Erythroblast (primary cell): ENCODE measurements at regions not wholly inside any gene's neighbourhood (a gene's known extent, or its start where the extent isn't known, plus 50 kb on each side); places are given as distances from the start of the nearest gene placed in this dataset.
A peak's percentile ranks its signal among the peaks of the same experiment; 100 is the strongest.

Experiments used
- DNase-seq, 2 experiments: peaks; one replicate each; lab custom pipeline; 2025; lab: John Stamatoyannopoulos, UW
- GATA1 ChIP-seq: IDR thresholded peaks from 2 replicates; pipeline ENCODE4 v1.6.1; 2011; ENCODE audit warnings: low read depth, mild to moderate bottlenecking, control low read depth, low read length, moderate library complexity
- POLR2A ChIP-seq: IDR thresholded peaks from 2 replicates; pipeline ENCODE4 v1.6.1; 2011; ENCODE audit warnings: mild to moderate bottlenecking, low read length

- TF ChIP-seq GATA1 (no peak), POLR2A (no peak)
- DNase-seq = no peak
Measured at GRCh38 chr4:126338548-126338947, 1023.8 kb downstream of the FAT4 start.

- no peak for TF ChIP-seq POLR2A
- TF ChIP-seq GATA1 = no peak
- DNase-seq = peak in 1 of 2 experiments; percentile 17
Measured at GRCh38 chr4:126341927-126342326, 1027.2 kb downstream of the FAT4 start.

GRCh38 chr4:126344472-126344871 is 1029.7 kb downstream of the FAT4 start:
- TF ChIP-seq POLR2A (no peak), GATA1 (no peak)
- no peak for DNase-seq

GRCh38 chr4:126346654-126347053 is 1031.9 kb downstream of the FAT4 start:
- TF ChIP-seq GATA1 (no peak), POLR2A (no peak)
- no peak for DNase-seq

- DNase-seq = no peak
Measured at GRCh38 chr4:126354784-126355183, 1040.0 kb downstream of the FAT4 start.

GRCh38 chr4:126358041-126358440 is 1043.3 kb downstream of the FAT4 start:
- TF ChIP-seq GATA1 (no peak), POLR2A (no peak)
- no peak for DNase-seq

More at GRCh38 chr4:126354784-126355183, 1040.0 kb downstream of the FAT4 start:
- TF ChIP-seq POLR2A (no peak), GATA1 (no peak)

GRCh38 chr4:126361287-126361686 is 1046.5 kb downstream of the FAT4 start:
- DNase-seq = peak in 1 of 2 experiments; percentile 46
- TF ChIP-seq POLR2A (no peak), GATA1 (no peak)

- no peak for TF ChIP-seq GATA1
- no peak for TF ChIP-seq POLR2A
- no peak for DNase-seq
Measured at GRCh38 chr4:126364311-126364911, 1049.7 kb downstream of the FAT4 start.

- no peak for DNase-seq
- no peak for TF ChIP-seq GATA1
Measured at GRCh38 chr4:126369076-126369475, 1054.3 kb downstream of the FAT4 start.

- TF ChIP-seq GATA1 (no peak), POLR2A (no peak)
- DNase-seq = no peak
Measured at GRCh38 chr4:126372634-126373033, 1057.9 kb downstream of the FAT4 start.

- TF ChIP-seq POLR2A = no peak
- no peak for TF ChIP-seq GATA1
Measured at GRCh38 chr4:126375462-126376054, 1060.8 kb downstream of the FAT4 start.

GRCh38 chr4:126385954-126386353 is 1071.2 kb downstream of the FAT4 start:
- DNase-seq = no peak
- TF ChIP-seq POLR2A (no peak), GATA1 (no peak)

More at GRCh38 chr4:126375462-126376054, 1060.8 kb downstream of the FAT4 start:
- DNase-seq = no peak

GRCh38 chr4:126386512-126386911 is 1071.8 kb downstream of the FAT4 start:
- DNase-seq = no peak
- TF ChIP-seq GATA1 = no peak

GRCh38 chr4:126395664-126396063 is 1080.9 kb downstream of the FAT4 start:
- TF ChIP-seq POLR2A = no peak
- no peak for TF ChIP-seq GATA1

GRCh38 chr4:126396121-126396520 is 1081.4 kb downstream of the FAT4 start:
- DNase-seq = no peak

More at GRCh38 chr4:126395664-126396063, 1080.9 kb downstream of the FAT4 start:
- DNase-seq = no peak

More at GRCh38 chr4:126396121-126396520, 1081.4 kb downstream of the FAT4 start:
- TF ChIP-seq POLR2A = no peak
- TF ChIP-seq GATA1 = no peak
